ENCODE measurements at regions not wholly inside any gene's neighbourhood (a gene's known extent, or its start where the extent isn't known, plus 50 kb on each side); places are given as distances from the start of the nearest gene placed in this dataset.

- H3K27me3 ChIP-seq = no peaks in the 10 kb centered on the region
- intact Hi-C loops (cut with DNase I) = no loop called here
- no peaks in the 10 kb centered on the region for H3K36me3 ChIP-seq
- H3K4me1 ChIP-seq = no peaks in the 10 kb centered on the region
- no peak overlapping the region for H3K4me3 ChIP-seq
- no peak for DNase-seq
- WGBS, 2 donors = 80 to 86% methylated on average over 5 of the region's 5 CpGs
- TF ChIP-seq POLR2A (IDR thresholded peaks at IDR 0.05) (no peak), CTCF (IDR thresholded peaks at IDR 0.05) (no peak)
- H3K27ac ChIP-seq = no peak overlapping the region
- H3K9me3 ChIP-seq = no peaks in the 10 kb centered on the region
Observed at GRCh38 chr2:8285898-8286297, 396.0 kb upstream of the ID2 start.

- intact Hi-C loops (cut with DNase I) = no loop called here
- no peak overlapping the region for H3K4me3 ChIP-seq
- no peaks in the 10 kb centered on the region for H3K9me3 ChIP-seq
- TF ChIP-seq CTCF (IDR thresholded peaks at IDR 0.05) (no peak), POLR2A (IDR thresholded peaks at IDR 0.05) (no peak)
- H3K27me3 ChIP-seq = no peaks in the 10 kb centered on the region
- H3K36me3 ChIP-seq = no peaks in the 10 kb centered on the region
- no peak for DNase-seq
- H3K27ac ChIP-seq = no peak overlapping the region
- H3K4me1 ChIP-seq = no peaks in the 10 kb centered on the region
- WGBS, 2 donors = 69 to 75% methylated on average over 2 of the region's 2 CpGs
Observed at GRCh38 chr2:8288206-8288605, 393.6 kb upstream of the ID2 start.

- whole genome bisulfite sequencing, 2 donors = 74 to 78% methylated on average over 4 of the region's 4 CpGs
- Histone ChIP-seq H3K4me3 (no peak overlapping the region), H3K9me3 (no peaks in the 10 kb centered on the region), H3K27ac (no peak overlapping the region), H3K4me1 (no peaks in the 10 kb centered on the region), H3K27me3 (no peaks in the 10 kb centered on the region), H3K36me3 (no peaks in the 10 kb centered on the region)
- DNase-seq = no peak
- intact Hi-C loops (cut with DNase I) = no loop called here
- TF ChIP-seq CTCF (IDR thresholded peaks at IDR 0.05) = no peak
Observed at GRCh38 chr2:8289111-8289510, 392.7 kb upstream of the ID2 start.

GRCh38 chr2:8290771-8291352, 391.0 kb upstream of the ID2 start:
- intact Hi-C loops (cut with DNase I) = no loop called here
- TF ChIP-seq POLR2A (IDR thresholded peaks at IDR 0.05) = no peak
- no peak for TF ChIP-seq CTCF (IDR thresholded peaks at IDR 0.05)
- Histone ChIP-seq H3K27me3 (no peaks in the 10 kb centered on the region), H3K9me3 (no peaks in the 10 kb centered on the region), H3K4me1 (no peaks in the 10 kb centered on the region), H3K27ac (no peak overlapping the region), H3K4me3 (no peak overlapping the region), H3K36me3 (no peaks in the 10 kb centered on the region)
- no peak for DNase-seq
- 87 to 90% methylated on average over 9 of the region's 9 CpGs for WGBS, 2 donors

- DNase-seq = no peak
- WGBS, 2 donors = 85 to 91% methylated on average over 4 of the region's 4 CpGs
- Histone ChIP-seq H3K4me3 (no peak overlapping the region), H3K27me3 (no peaks in the 10 kb centered on the region), H3K36me3 (no peaks in the 10 kb centered on the region), H3K9me3 (no peaks in the 10 kb centered on the region), H3K4me1 (no peaks in the 10 kb centered on the region), H3K27ac (no peak overlapping the region)
- intact Hi-C loops (cut with DNase I) = no loop called here
- TF ChIP-seq CTCF (IDR thresholded peaks at IDR 0.05) (no peak), POLR2A (IDR thresholded peaks at IDR 0.05) (no peak)
Observed at GRCh38 chr2:8296306-8296705, 385.6 kb upstream of the ID2 start.
